ENCODE measurements at regions not wholly inside any gene's neighbourhood (a gene's known extent, or its start where the extent isn't known, plus 50 kb on each side); places are given as distances from the start of the nearest gene placed in this dataset.
"Not testable (repeated sequence)": the region's sequence is repeated elsewhere in the genome, so short reads cannot be mapped to it uniquely, and the experiment has no call there.

DNA sequence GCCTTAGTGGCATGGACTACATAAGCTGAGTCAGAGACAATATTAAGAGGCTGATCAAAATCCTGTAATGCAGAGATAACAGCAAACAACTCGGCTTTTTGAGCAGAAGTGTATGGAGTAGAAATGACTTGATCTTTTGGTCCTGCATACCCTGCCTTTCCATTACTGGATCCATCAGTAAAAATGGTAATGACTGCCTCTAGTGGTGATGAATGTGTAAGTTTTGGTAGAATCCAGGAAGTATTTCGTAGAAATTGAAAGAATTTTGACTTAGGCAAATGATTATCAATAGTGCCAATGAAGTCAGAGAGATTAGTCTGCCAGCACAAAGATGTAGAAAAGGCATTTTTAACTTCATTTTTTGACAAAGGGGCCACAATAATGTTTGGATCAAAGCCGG is 146.4 kb upstream of the API5 start:
- H3K9me3 Mint-ChIP-seq; H3K36me3 Mint-ChIP-seq (ENCODE audit: low read depth); H3K27ac Mint-ChIP-seq; H3K4me3 Mint-ChIP-seq (ENCODE audit: low read depth); H3K27me3 Mint-ChIP-seq (ENCODE audit: low read depth); DNase-seq (ENCODE audit: low spot score); H3K4me1 Mint-ChIP-seq (ENCODE audit: low read depth); intact Hi-C loops (cut with micrococcal nuclease): not testable (repeated sequence)

GRCh38 chr11:43168241-43168640 is 143.6 kb upstream of the API5 start:
- H3K27ac Mint-ChIP-seq; H3K9me3 Mint-ChIP-seq; H3K36me3 Mint-ChIP-seq (ENCODE audit: low read depth); intact Hi-C loops (cut with micrococcal nuclease); H3K4me3 Mint-ChIP-seq (ENCODE audit: low read depth); DNase-seq (ENCODE audit: low spot score); H3K27me3 Mint-ChIP-seq (ENCODE audit: low read depth); H3K4me1 Mint-ChIP-seq (ENCODE audit: low read depth): not testable (repeated sequence)

- no peaks in the 10 kb centered on the region for H3K9me3 Mint-ChIP-seq
- no peak overlapping the region for H3K27ac Mint-ChIP-seq
- no peaks in the 10 kb centered on the region for H3K36me3 Mint-ChIP-seq (ENCODE audit: low read depth)
- H3K4me1 Mint-ChIP-seq (ENCODE audit: low read depth): no peaks in the 10 kb centered on the region
- no peak overlapping the region for H3K4me3 Mint-ChIP-seq (ENCODE audit: low read depth)
- intact Hi-C loops (cut with micrococcal nuclease): loop anchor here (5.0 kb wide), 1 partner anchor 140 kb away; the partner anchor contains the start of gene API5
- no peak for DNase-seq (ENCODE audit: low spot score)
- H3K27me3 Mint-ChIP-seq (ENCODE audit: low read depth): no peaks in the 10 kb centered on the region
Observed at GRCh38 chr11:43172477-43172876, 139.3 kb upstream of the API5 start.

GRCh38 chr11:43177975-43178374 is 133.8 kb upstream of the API5 start:
- intact Hi-C loops (cut with micrococcal nuclease): no loop called here
- H3K36me3 Mint-ChIP-seq (ENCODE audit: low read depth): no peaks in the 10 kb centered on the region
- no peak overlapping the region for H3K27ac Mint-ChIP-seq
- H3K9me3 Mint-ChIP-seq: no peaks in the 10 kb centered on the region
- H3K4me3 Mint-ChIP-seq (ENCODE audit: low read depth): no peak overlapping the region
- no peaks in the 10 kb centered on the region for H3K4me1 Mint-ChIP-seq (ENCODE audit: low read depth)
- H3K27me3 Mint-ChIP-seq (ENCODE audit: low read depth): no peaks in the 10 kb centered on the region
- no peak for DNase-seq (ENCODE audit: low spot score)

GRCh38 chr11:43194459-43194858 is 117.3 kb upstream of the API5 start:
- H3K4me1 Mint-ChIP-seq (ENCODE audit: low read depth); DNase-seq (ENCODE audit: low spot score); H3K36me3 Mint-ChIP-seq (ENCODE audit: low read depth); intact Hi-C loops (cut with micrococcal nuclease); H3K4me3 Mint-ChIP-seq (ENCODE audit: low read depth); H3K9me3 Mint-ChIP-seq; H3K27ac Mint-ChIP-seq; H3K27me3 Mint-ChIP-seq (ENCODE audit: low read depth): not testable (repeated sequence)

GRCh38 chr11:43197379-43197778 is 114.4 kb upstream of the API5 start:
- no peak for DNase-seq (ENCODE audit: low spot score)
- intact Hi-C loops (cut with micrococcal nuclease): no loop called here
- Mint-ChIP-seq H3K9me3 (no peaks in the 10 kb centered on the region), H3K4me3 (ENCODE audit: low read depth) (no peak overlapping the region), H3K4me1 (ENCODE audit: low read depth) (no peaks in the 10 kb centered on the region), H3K27me3 (ENCODE audit: low read depth) (no peaks in the 10 kb centered on the region), H3K36me3 (ENCODE audit: low read depth) (no peaks in the 10 kb centered on the region), H3K27ac (no peak overlapping the region)

DNA sequence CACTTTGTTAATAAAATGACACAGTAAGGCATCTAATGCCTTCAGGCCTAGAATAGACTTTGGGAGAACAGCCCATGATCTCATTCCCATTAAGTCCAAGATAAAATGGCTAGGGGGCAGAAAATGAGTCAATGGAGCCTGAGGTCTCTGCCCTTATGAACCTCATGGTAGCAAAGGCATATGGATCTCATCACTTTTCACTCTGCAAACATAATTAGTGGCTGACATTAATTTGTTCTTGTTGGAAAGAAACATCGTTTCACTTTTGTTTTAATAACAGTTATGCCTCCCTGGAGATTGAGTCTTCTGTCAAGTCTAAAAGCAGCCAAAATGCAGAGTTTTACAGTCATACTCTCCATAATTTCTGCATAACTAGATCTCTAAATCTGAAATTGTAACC is 111.8 kb upstream of the API5 start:
- no peaks in the 10 kb centered on the region for H3K36me3 Mint-ChIP-seq (ENCODE audit: low read depth)

DNA sequence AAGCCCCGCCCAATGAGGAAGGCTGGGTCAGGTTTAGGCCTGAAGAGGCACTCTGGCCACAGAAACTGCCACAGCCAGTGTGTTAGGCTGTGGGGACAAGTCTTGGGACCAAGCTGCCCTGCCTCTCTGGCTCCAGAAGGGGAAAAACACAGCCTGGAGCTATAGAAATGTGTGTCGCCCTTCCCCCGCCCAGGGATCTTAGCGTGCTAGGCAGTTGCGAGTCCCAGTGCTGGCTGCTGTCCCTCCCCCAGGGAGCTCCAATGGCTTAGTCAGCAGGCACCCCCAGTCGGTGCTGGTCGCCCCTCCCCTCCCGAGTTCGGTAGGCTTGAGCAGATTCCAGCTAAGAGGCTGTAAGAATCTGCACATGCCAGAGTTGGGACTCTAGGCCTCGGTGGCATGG is 99.5 kb upstream of the API5 start:
- Mint-ChIP-seq H3K4me3 (ENCODE audit: low read depth) (no peak overlapping the region), H3K27ac (no peak overlapping the region), H3K27me3 (ENCODE audit: low read depth) (no peaks in the 10 kb centered on the region), H3K9me3 (peaks cover 29% of the 10 kb centered on the region), H3K4me1 (ENCODE audit: low read depth) (no peaks in the 10 kb centered on the region), H3K36me3 (ENCODE audit: low read depth) (no peaks in the 10 kb centered on the region)
- no peak for DNase-seq (ENCODE audit: low spot score)
- intact Hi-C loops (cut with micrococcal nuclease): no loop called here

More for the DNA sequence above, 111.8 kb upstream of the API5 start:
- no peak overlapping the region for H3K4me3 Mint-ChIP-seq (ENCODE audit: low read depth)
- no peak for DNase-seq (ENCODE audit: low spot score)
- H3K27ac Mint-ChIP-seq: no peak overlapping the region
- H3K4me1 Mint-ChIP-seq (ENCODE audit: low read depth): no peaks in the 10 kb centered on the region
- no peaks in the 10 kb centered on the region for H3K9me3 Mint-ChIP-seq
- intact Hi-C loops (cut with micrococcal nuclease): no loop called here
- H3K27me3 Mint-ChIP-seq (ENCODE audit: low read depth): no peaks in the 10 kb centered on the region

GRCh38 chr11:43214471-43214870 is 97.3 kb upstream of the API5 start:
- Mint-ChIP-seq H3K9me3 (peaks cover 24% of the 10 kb centered on the region), H3K4me3 (ENCODE audit: low read depth) (no peak overlapping the region), H3K27me3 (ENCODE audit: low read depth) (no peaks in the 10 kb centered on the region), H3K4me1 (ENCODE audit: low read depth) (no peaks in the 10 kb centered on the region), H3K36me3 (ENCODE audit: low read depth) (no peaks in the 10 kb centered on the region), H3K27ac (no peak overlapping the region)
- intact Hi-C loops (cut with micrococcal nuclease): no loop called here
- no peak for DNase-seq (ENCODE audit: low spot score)

GRCh38 chr11:43217849-43218248 is 93.9 kb upstream of the API5 start:
- Mint-ChIP-seq H3K4me1 (ENCODE audit: low read depth) (no peaks in the 10 kb centered on the region), H3K36me3 (ENCODE audit: low read depth) (no peaks in the 10 kb centered on the region), H3K27ac (no peak overlapping the region), H3K4me3 (ENCODE audit: low read depth) (no peak overlapping the region), H3K9me3 (peaks cover 3% of the 10 kb centered on the region), H3K27me3 (ENCODE audit: low read depth) (no peaks in the 10 kb centered on the region)
- DNase-seq (ENCODE audit: low spot score): no peak
- intact Hi-C loops (cut with micrococcal nuclease): no loop called here

- DNase-seq (ENCODE audit: low spot score): no peak
- no peaks in the 10 kb centered on the region for H3K4me1 Mint-ChIP-seq (ENCODE audit: low read depth)
- H3K4me3 Mint-ChIP-seq (ENCODE audit: low read depth): no peak overlapping the region
- no peaks in the 10 kb centered on the region for H3K27me3 Mint-ChIP-seq (ENCODE audit: low read depth)
- no peak overlapping the region for H3K27ac Mint-ChIP-seq
- intact Hi-C loops (cut with micrococcal nuclease): no loop called here
- peaks cover 3% of the 10 kb centered on the region for H3K9me3 Mint-ChIP-seq
- H3K36me3 Mint-ChIP-seq (ENCODE audit: low read depth): no peaks in the 10 kb centered on the region
Observed at GRCh38 chr11:43222215-43222614, 89.6 kb upstream of the API5 start.

- Mint-ChIP-seq H3K4me3 (ENCODE audit: low read depth) (no peak overlapping the region), H3K4me1 (ENCODE audit: low read depth) (no peaks in the 10 kb centered on the region), H3K27ac (no peak overlapping the region), H3K9me3 (peaks cover 3% of the 10 kb centered on the region), H3K27me3 (ENCODE audit: low read depth) (no peaks in the 10 kb centered on the region), H3K36me3 (ENCODE audit: low read depth) (no peaks in the 10 kb centered on the region)
- DNase-seq (ENCODE audit: low spot score): no peak
- intact Hi-C loops (cut with micrococcal nuclease): no loop called here
Observed at GRCh38 chr11:43223026-43223425, 88.8 kb upstream of the API5 start.

GRCh38 chr11:43234881-43235280 is 76.9 kb upstream of the API5 start:
- no peak for DNase-seq (ENCODE audit: low spot score)
- Mint-ChIP-seq H3K27me3 (ENCODE audit: low read depth) (no peaks in the 10 kb centered on the region), H3K36me3 (ENCODE audit: low read depth) (no peaks in the 10 kb centered on the region), H3K27ac (no peak overlapping the region), H3K4me1 (ENCODE audit: low read depth) (no peaks in the 10 kb centered on the region), H3K9me3 (no peaks in the 10 kb centered on the region), H3K4me3 (ENCODE audit: low read depth) (no peak overlapping the region)
- intact Hi-C loops (cut with micrococcal nuclease): no loop called here

DNA sequence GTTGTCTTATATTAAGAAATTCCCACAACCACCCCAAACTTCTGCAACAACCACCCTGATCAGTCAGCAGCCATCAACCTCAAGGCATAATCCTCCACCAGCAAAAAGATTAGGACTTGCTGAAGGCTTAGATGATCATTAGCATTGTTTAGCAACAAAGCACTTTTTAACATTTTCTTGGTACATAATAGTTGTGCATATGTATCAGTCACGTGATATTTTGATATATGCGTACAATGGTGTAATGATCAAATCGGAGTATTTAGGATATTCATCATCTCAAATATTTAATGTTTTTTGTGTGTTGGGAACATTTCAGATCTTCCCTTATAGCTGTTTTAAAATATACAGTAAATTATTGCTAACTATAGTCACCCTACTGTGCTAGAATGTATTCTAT is 73.5 kb upstream of the API5 start:
- intact Hi-C loops (cut with micrococcal nuclease): no loop called here
- Mint-ChIP-seq H3K27ac (no peak overlapping the region), H3K36me3 (ENCODE audit: low read depth) (no peaks in the 10 kb centered on the region), H3K27me3 (ENCODE audit: low read depth) (no peaks in the 10 kb centered on the region), H3K4me3 (ENCODE audit: low read depth) (no peak overlapping the region), H3K4me1 (ENCODE audit: low read depth) (no peaks in the 10 kb centered on the region), H3K9me3 (no peaks in the 10 kb centered on the region)
- no peak for DNase-seq (ENCODE audit: low spot score)

All from activated T-helper 2 cell treated with anti-CD3 and anti-CD28 coated beads, Interferon-gamma antibody, Interleukin-2, Interleukin-4, amounts not matched to agents 10 μg/mL and 5 μg/mL and 100 μg/mL, durations not matched to agents 14 hours and 24 hours and 36 hours (primary cell).